ENCODE measurements at regions not wholly inside any gene's neighbourhood (a gene's known extent, or its start where the extent isn't known, plus 50 kb on each side); places are given as distances from the start of the nearest gene placed in this dataset.

GRCh38 chr1:163928069-163928468, 606.3 kb downstream of the NUF2 start:
- no peak for DNase-seq
- no peak for TF ChIP-seq POLR2A (IDR thresholded peaks at IDR 0.05)
- no peak for TF ChIP-seq CTCF (IDR thresholded peaks at IDR 0.05)
- no peaks in the 10 kb centered on the region for H3K4me1 ChIP-seq
- no peaks in the 10 kb centered on the region for H3K9me3 ChIP-seq
- H3K27ac ChIP-seq, result no peak overlapping the region
- no peak overlapping the region for H3K4me3 ChIP-seq
- no peaks in the 10 kb centered on the region for H3K36me3 ChIP-seq (ENCODE audit: low read depth, missing control alignments)
- intact Hi-C loops (cut with DNase I; ENCODE audit: low total_unique reads), result no loop called here
- H3K27me3 ChIP-seq, result no peaks in the 10 kb centered on the region

GRCh38 chr1:163928651-163929050, 606.9 kb downstream of the NUF2 start:
- intact Hi-C loops (cut with DNase I; ENCODE audit: low total_unique reads), result no loop called here
- no peak for TF ChIP-seq CTCF (IDR thresholded peaks at IDR 0.05)
- no peak for TF ChIP-seq POLR2A (IDR thresholded peaks at IDR 0.05)
- no peaks in the 10 kb centered on the region for H3K4me1 ChIP-seq
- H3K36me3 ChIP-seq (ENCODE audit: low read depth, missing control alignments), result no peaks in the 10 kb centered on the region
- H3K9me3 ChIP-seq, result no peaks in the 10 kb centered on the region
- H3K4me3 ChIP-seq, result no peak overlapping the region
- H3K27me3 ChIP-seq, result no peaks in the 10 kb centered on the region
- no peak for DNase-seq
- H3K27ac ChIP-seq, result no peak overlapping the region

- Histone ChIP-seq H3K27ac (no peak overlapping the region), H3K27me3 (no peaks in the 10 kb centered on the region), H3K9me3 (no peaks in the 10 kb centered on the region), H3K4me3 (no peak overlapping the region), H3K36me3 (ENCODE audit: low read depth, missing control alignments) (no peaks in the 10 kb centered on the region), H3K4me1 (no peaks in the 10 kb centered on the region)
- no peak for DNase-seq
- TF ChIP-seq POLR2A (IDR thresholded peaks at IDR 0.05) (no peak), CTCF (IDR thresholded peaks at IDR 0.05) (no peak)
- WGBS, 2 donors, result 60 to 75% methylated on average over 3 of the region's 3 CpGs
- intact Hi-C loops (cut with DNase I; ENCODE audit: low total_unique reads), result no loop called here
Measured at GRCh38 chr1:163932901-163933300, 611.1 kb downstream of the NUF2 start.

GRCh38 chr1:163933437-163933836, 611.7 kb downstream of the NUF2 start:
- WGBS, 2 donors, result 73 to 75% methylated on average over 3 of the region's 3 CpGs
- no peak overlapping the region for H3K27ac ChIP-seq
- intact Hi-C loops (cut with DNase I; ENCODE audit: low total_unique reads), result no loop called here
- TF ChIP-seq CTCF (IDR thresholded peaks at IDR 0.05), result no peak
- no peak for TF ChIP-seq POLR2A (IDR thresholded peaks at IDR 0.05)
- no peak for DNase-seq
- no peak overlapping the region for H3K4me3 ChIP-seq
- H3K4me1 ChIP-seq, result no peaks in the 10 kb centered on the region
- H3K9me3 ChIP-seq, result no peaks in the 10 kb centered on the region
- H3K27me3 ChIP-seq, result no peaks in the 10 kb centered on the region
- H3K36me3 ChIP-seq (ENCODE audit: low read depth, missing control alignments), result no peaks in the 10 kb centered on the region

- Histone ChIP-seq H3K4me3 (no peak overlapping the region), H3K36me3 (ENCODE audit: low read depth, missing control alignments) (no peaks in the 10 kb centered on the region), H3K9me3 (no peaks in the 10 kb centered on the region), H3K27ac (no peak overlapping the region), H3K27me3 (no peaks in the 10 kb centered on the region), H3K4me1 (no peaks in the 10 kb centered on the region)
- intact Hi-C loops (cut with DNase I; ENCODE audit: low total_unique reads), result no loop called here
- DNase-seq, result no peak
- TF ChIP-seq POLR2A (IDR thresholded peaks at IDR 0.05) (no peak), CTCF (IDR thresholded peaks at IDR 0.05) (no peak)
- 85% methylated on average over 3 of the region's 3 CpGs for WGBS, 2 donors
Measured at GRCh38 chr1:163935738-163936374, 614.1 kb downstream of the NUF2 start.

Measured in testis (tissue), 2 donors.